H9 (cell line): ENCODE measurements at regions not wholly inside any gene's neighbourhood (a gene's known extent, or its start where the extent isn't known, plus 50 kb on each side); places are given as distances from the start of the nearest gene placed in this dataset.

Experiments
- DNase-seq: peaks from one replicate; pipeline ENCODE4 v3.0.0-alpha.2; 2017
- H2AFZ ChIP-seq: one replicate; pipeline ENCODE4 v1.6.1; 2013; ENCODE audit warnings: mild to moderate bottlenecking, low read length, control low read depth, moderate library complexity
- H2AK5ac ChIP-seq: 2 replicates; pipeline ENCODE4 v1.6.1; 2013; ENCODE audit warnings: low read length, control low read depth, mixed read lengths; ENCODE audit not compliant: insufficient read length
- H2BK120ac ChIP-seq: one replicate; pipeline ENCODE4 v1.6.1; 2013; ENCODE audit warnings: low read depth, mild to moderate bottlenecking, low read length, control low read depth, inconsistent platforms; ENCODE audit not compliant: poor library complexity, severe bottlenecking
- H2BK12ac ChIP-seq: 2 replicates; pipeline ENCODE4 v1.6.1; 2013; ENCODE audit warnings: low read length, control low read depth, mixed read lengths, low read depth; ENCODE audit not compliant: insufficient read length
- H2BK15ac ChIP-seq: 2 replicates; pipeline ENCODE4 v1.6.1; 2013; ENCODE audit warnings: low read depth, low read length, control low read depth
- H2BK20ac ChIP-seq: one replicate; pipeline ENCODE4 v1.6.1; 2013; ENCODE audit warnings: low read depth, mild to moderate bottlenecking, low read length, control low read depth, inconsistent platforms; ENCODE audit not compliant: poor library complexity, severe bottlenecking
- H2BK5ac ChIP-seq: 2 replicates; pipeline ENCODE4 v1.6.1; 2013; ENCODE audit warnings: low read length, control low read depth, mixed read lengths; ENCODE audit not compliant: insufficient read length
- H3K14ac ChIP-seq: 2 replicates; pipeline ENCODE4 v1.6.1; 2013; ENCODE audit warnings: low read length, control low read depth; ENCODE audit not compliant: insufficient read depth
- H3K18ac ChIP-seq: 2 replicates; pipeline ENCODE4 v1.6.1; 2013; ENCODE audit warnings: low read depth, mild to moderate bottlenecking, mixed read lengths, low read length, control low read depth; ENCODE audit not compliant: insufficient read length
- H3K23ac ChIP-seq: 2 replicates; pipeline ENCODE4 v1.6.1; 2013; ENCODE audit warnings: low read length, control low read depth, mixed read lengths, low read depth; ENCODE audit not compliant: insufficient read length
- H3K23me2 ChIP-seq: 2 replicates; pipeline ENCODE4 v1.6.1; 2013; ENCODE audit warnings: low read depth, mild to moderate bottlenecking, mixed read lengths, low read length, control low read depth; ENCODE audit not compliant: insufficient read length, poor library complexity, severe bottlenecking
- H3K27ac ChIP-seq: 2 replicates; pipeline ENCODE4 v1.5.1; 2013; ENCODE audit warnings: low read length, control low read depth, mixed read lengths, low read depth; ENCODE audit not compliant: insufficient read length
- H3K27me3 ChIP-seq: 2 replicates; pipeline ENCODE4 v1.6.1; 2013; ENCODE audit warnings: low read length, control low read depth, inconsistent platforms; ENCODE audit not compliant: insufficient read depth
- H3K4ac ChIP-seq: 2 replicates; pipeline ENCODE4 v1.6.1; 2013; ENCODE audit warnings: low read depth, mild to moderate bottlenecking, control low read depth, inconsistent platforms, low read length, moderate library complexity
- H3K4me1 ChIP-seq: 2 replicates; pipeline ENCODE4 v1.6.1; 2013; ENCODE audit warnings: low read length, control low read depth, inconsistent platforms; ENCODE audit not compliant: insufficient read depth
- H3K4me2 ChIP-seq: 2 replicates; pipeline ENCODE4 v1.6.1; 2013; ENCODE audit warnings: low read length, control low read depth, mixed read lengths; ENCODE audit not compliant: insufficient read length, insufficient read depth
- H3K56ac ChIP-seq: 2 replicates; pipeline ENCODE4 v1.6.1; 2013; ENCODE audit warnings: low read depth, mild to moderate bottlenecking, mixed read lengths, low read length, control low read depth; ENCODE audit not compliant: insufficient read length
- H3K79me1 ChIP-seq: 2 replicates; pipeline ENCODE4 v1.6.1; 2013; ENCODE audit warnings: low read depth, mild to moderate bottlenecking, moderate library complexity, low read length, control low read depth, inconsistent platforms; ENCODE audit not compliant: insufficient read depth, poor library complexity, severe bottlenecking
- H3K79me2 ChIP-seq: 2 replicates; pipeline ENCODE4 v1.6.1; 2013; ENCODE audit warnings: low read length, control low read depth, inconsistent platforms; ENCODE audit not compliant: insufficient read depth
- H3K9ac ChIP-seq: 2 replicates; pipeline ENCODE4 v1.6.1; 2013; ENCODE audit warnings: low read length, control low read depth, mixed read lengths; ENCODE audit not compliant: insufficient read length; ENCODE audit errors: extremely low read depth
- H3K9me3 ChIP-seq: one replicate; pipeline ENCODE4 v1.6.1; 2013; ENCODE audit warnings: low read depth, low read length, inconsistent platforms; ENCODE audit not compliant: control insufficient read depth
- H3T11ph ChIP-seq: one replicate; pipeline ENCODE4 v1.6.1; 2013; ENCODE audit warnings: mild to moderate bottlenecking, low read length, control low read depth, inconsistent platforms
- H4K20me1 ChIP-seq: one replicate; pipeline ENCODE4 v1.6.1; 2013; ENCODE audit not compliant: control insufficient read depth, insufficient read length, insufficient read depth
- H4K5ac ChIP-seq: 2 replicates; pipeline ENCODE4 v1.6.1; 2013; ENCODE audit warnings: low read depth, mild to moderate bottlenecking, mixed read lengths, low read length, control low read depth; ENCODE audit not compliant: insufficient read length
- H4K8ac ChIP-seq: replicated peaks from 2 replicates; pipeline ENCODE4 v1.6.1; 2013; ENCODE audit warnings: low read length, control low read depth, mixed read lengths, low read depth; ENCODE audit not compliant: insufficient read length
- H4K91ac ChIP-seq: 2 replicates; pipeline ENCODE4 v1.6.1; 2013; ENCODE audit warnings: low read depth, mild to moderate bottlenecking, moderate library complexity, mixed read lengths, low read length, control low read depth; ENCODE audit not compliant: insufficient read length
- H3K27ac Mint-ChIP-seq, 3 experiments: 2 replicates in 2 of 3; 3 replicates in 1 of 3; pipeline ENCODE4 v1.8.0; 2020 to 2021; ENCODE audit warnings: mixed read lengths in 3 of 3, mild to moderate bottlenecking in 1 of 3, moderate library complexity in 1 of 3
- H3K27me3 Mint-ChIP-seq: 2 replicates; pipeline ENCODE4 v1.8.0; 2021; ENCODE audit warnings: low read depth, mild to moderate bottlenecking, moderate library complexity, mixed read lengths
- H3K36me3 Mint-ChIP-seq, 3 experiments: 2 replicates in 2 of 3; 3 replicates in 1 of 3; pipeline ENCODE4 v1.8.0; 2020 to 2021; ENCODE audit warnings: low read depth in 3 of 3, mixed read lengths in 3 of 3; ENCODE audit not compliant: insufficient read depth in 1 of 3
- H3K4me1 Mint-ChIP-seq, 2 experiments: 2 replicates each; pipeline ENCODE4 v1.8.0; 2020; ENCODE audit warnings: mixed read lengths in 2 of 2
- H3K4me3 Mint-ChIP-seq, 2 experiments: 2 replicates in 1 of 2; 3 replicates in 1 of 2; pipeline ENCODE4 v1.8.0; 2020 to 2021; ENCODE audit warnings: mild to moderate bottlenecking in 2 of 2, mixed read lengths in 2 of 2, moderate library complexity in 1 of 2
- H3K9me3 Mint-ChIP-seq, 2 experiments: 2 replicates in 1 of 2; 3 replicates in 1 of 2; pipeline ENCODE4 v1.8.0; 2020; ENCODE audit warnings: mild to moderate bottlenecking in 2 of 2, mixed read lengths in 2 of 2, moderate library complexity in 1 of 2
- WGBS: extraction: QIAGEN DNeasy Blood & Tissue Kit; methylation state at CpG from one replicate; pipeline ENCODE4 v1.1.7; 2013; ENCODE audit warnings: missing lambda C conversion rate, low lambda C conversion rate, mixed read lengths; ENCODE audit not compliant: insufficient read length; ENCODE audit errors: extremely low coverage; 5-methylcytosine and 5-hydroxymethylcytosine counted together
- TF ChIP-seq, protein P1 (sequence below): fragments of 200-600 bp; sonication (generic); conservative IDR thresholded peaks from 3 replicates; pipeline ENCODE4 v1.8.0; 2021; ENCODE audit warnings: antibody characterized with exemption, mild to moderate bottlenecking

DNA sequence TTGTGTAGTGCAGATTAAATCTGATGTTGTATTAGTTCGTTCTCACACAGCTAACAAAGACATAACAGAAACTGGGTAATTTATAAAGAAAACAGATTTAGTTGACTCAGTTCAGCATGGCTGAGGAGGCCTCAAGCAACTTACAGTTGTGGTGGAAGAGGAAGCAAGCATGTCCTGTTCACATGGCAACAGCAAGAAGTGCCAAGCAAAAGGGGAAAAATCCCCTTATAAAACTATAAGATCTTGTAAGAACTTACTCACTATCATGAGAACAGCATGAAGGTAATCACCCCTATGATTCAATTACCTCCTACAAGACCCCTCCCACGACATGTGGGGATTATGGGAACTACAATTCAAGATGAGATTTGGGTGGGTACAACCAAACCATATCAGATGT lies 238.6 kb upstream of the PRR16 start:
- Histone ChIP-seq H2BK5ac (no peak overlapping the region), H3K79me1 (no peaks in the 10 kb centered on the region), H2BK120ac (no peak overlapping the region), H3K27me3 (no peaks in the 10 kb centered on the region), H3K9ac (no peak overlapping the region), H2AK5ac (no peak overlapping the region), H4K91ac (no peak overlapping the region), H3K27ac (no peak overlapping the region), H3K4me1 (no peaks in the 10 kb centered on the region), H3K23ac (no peak overlapping the region), H3T11ph (no peak overlapping the region), H3K18ac (no peak overlapping the region), H2BK20ac (no peak overlapping the region), H4K8ac (no peak overlapping the region), H3K9me3 (no peaks in the 10 kb centered on the region), H2BK12ac (no peak overlapping the region), H2AFZ (no peak overlapping the region), H3K14ac (no peak overlapping the region), H3K56ac (no peak overlapping the region), H4K20me1 (no peaks in the 10 kb centered on the region), H3K4ac (no peak overlapping the region), H4K5ac (no peak overlapping the region), H3K23me2 (no peaks in the 10 kb centered on the region), H3K79me2 (no peaks in the 10 kb centered on the region), H3K4me2 (no peak overlapping the region), H2BK15ac (no peak overlapping the region)
- no CpG with 5 or more reads among the region's 2 CpGs for WGBS
- Mint-ChIP-seq H3K4me1 (no peaks in the 10 kb centered on the region), H3K4me3 (no peak overlapping the region), H3K27me3 (no peaks in the 10 kb centered on the region), H3K9me3 (no peaks in the 10 kb centered on the region), H3K27ac (no peak overlapping the region), H3K36me3 (no peaks in the 10 kb centered on the region)
- TF ChIP-seq, protein P1, sequence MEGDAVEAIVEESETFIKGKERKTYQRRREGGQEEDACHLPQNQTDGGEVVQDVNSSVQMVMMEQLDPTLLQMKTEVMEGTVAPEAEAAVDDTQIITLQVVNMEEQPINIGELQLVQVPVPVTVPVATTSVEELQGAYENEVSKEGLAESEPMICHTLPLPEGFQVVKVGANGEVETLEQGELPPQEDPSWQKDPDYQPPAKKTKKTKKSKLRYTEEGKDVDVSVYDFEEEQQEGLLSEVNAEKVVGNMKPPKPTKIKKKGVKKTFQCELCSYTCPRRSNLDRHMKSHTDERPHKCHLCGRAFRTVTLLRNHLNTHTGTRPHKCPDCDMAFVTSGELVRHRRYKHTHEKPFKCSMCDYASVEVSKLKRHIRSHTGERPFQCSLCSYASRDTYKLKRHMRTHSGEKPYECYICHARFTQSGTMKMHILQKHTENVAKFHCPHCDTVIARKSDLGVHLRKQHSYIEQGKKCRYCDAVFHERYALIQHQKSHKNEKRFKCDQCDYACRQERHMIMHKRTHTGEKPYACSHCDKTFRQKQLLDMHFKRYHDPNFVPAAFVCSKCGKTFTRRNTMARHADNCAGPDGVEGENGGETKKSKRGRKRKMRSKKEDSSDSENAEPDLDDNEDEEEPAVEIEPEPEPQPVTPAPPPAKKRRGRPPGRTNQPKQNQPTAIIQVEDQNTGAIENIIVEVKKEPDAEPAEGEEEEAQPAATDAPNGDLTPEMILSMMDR: no peak
- no peak for DNase-seq
